SK-N-SH treated with all-trans-retinoic acid at 6 μM for 48 hours (cell line): ENCODE measurements at regions not wholly inside any gene's neighbourhood (a gene's known extent, or its start where the extent isn't known, plus 50 kb on each side); places are given as distances from the start of the nearest gene placed in this dataset.

Source experiments
- ARNTL ChIP-seq: fragments of 450-650 bp; formaldehyde crosslinking; IDR thresholded peaks from 2 replicates; pipeline ENCODE4 v1.5.0; 2020; ENCODE audit warnings: low read depth, mild to moderate bottlenecking, moderate library complexity, borderline replicate concordance
- CSRNP3 ChIP-seq: fragments of 250-450 bp; sonication (Bioruptor Pico); IDR thresholded peaks from 2 replicates; pipeline ENCODE4 v1.5.1; 2021; ENCODE audit warnings: mild to moderate bottlenecking, moderate library complexity
- ISL1 ChIP-seq: fragments of 250-450 bp; sonication (Bioruptor Pico); IDR thresholded peaks from 2 replicates; pipeline ENCODE4 v2.1.2; 2022; ENCODE audit warnings: mild to moderate bottlenecking, moderate library complexity
- PATZ1 ChIP-seq: fragments of 250-450 bp; sonication (Bioruptor Pico); IDR thresholded peaks from 2 replicates; pipeline ENCODE4 v1.8.0; 2020; ENCODE audit warnings: mild to moderate bottlenecking, moderate library complexity, borderline replicate concordance
- POU6F1 ChIP-seq: fragments of 250-450 bp; sonication (Bioruptor Pico); IDR thresholded peaks from 2 replicates; pipeline ENCODE4 v1.8.0; 2021; ENCODE audit warnings: low read depth, mild to moderate bottlenecking, moderate library complexity, borderline replicate concordance
- PPARA ChIP-seq: fragments of 250-450 bp; sonication (Bioruptor Pico); IDR thresholded peaks from 2 replicates; pipeline ENCODE4 v1.5.0; 2020; ENCODE audit warnings: mild to moderate bottlenecking, borderline replicate concordance
- SNAI2 ChIP-seq: fragments of 250-450 bp; sonication (Bioruptor Pico); IDR thresholded peaks from 2 replicates; pipeline ENCODE4 v1.5.0; 2020; ENCODE audit warnings: mild to moderate bottlenecking, moderate library complexity
- ZFP3 ChIP-seq: fragments of 250-450 bp; sonication (Bioruptor Pico); IDR thresholded peaks from 2 replicates; pipeline ENCODE4 v1.5.0; 2020; ENCODE audit warnings: mild to moderate bottlenecking, moderate library complexity
- ZFP30 ChIP-seq: fragments of 450-650 bp; formaldehyde crosslinking; IDR thresholded peaks from 2 replicates; pipeline ENCODE4 v1.5.0; 2022; ENCODE audit warnings: mild to moderate bottlenecking, moderate library complexity

- TF ChIP-seq SNAI2 (CRISPR knock-in tag) (no peak), PPARA (CRISPR knock-in tag) (no peak), CSRNP3 (no peak), POU6F1 (CRISPR knock-in tag) (no peak), ZFP30 (CRISPR knock-in tag) (no peak), ISL1 (no peak), PATZ1 (CRISPR knock-in tag) (no peak), ARNTL (CRISPR knock-in tag) (no peak), ZFP3 (no peak)
These were observed 137.9 kb upstream of the NGF start for GRCh38 chr1:115475901-115476300.
